ENCODE measurements at regions not wholly inside any gene's neighbourhood (a gene's known extent, or its start where the extent isn't known, plus 50 kb on each side); places are given as distances from the start of the nearest gene placed in this dataset.

GRCh38 chr12:124377981-124378509, 83.2 kb downstream of the RFLNA start:
- TF ChIP-seq CTCF (IDR thresholded peaks at IDR 0.05 in 2 of 3, conservative IDR thresholded peaks at IDR 0.05 in 1 of 3; ENCODE audit: borderline replicate concordance in 1 of 3, insufficient read depth in 1 of 3, low read depth in 2 of 3, low read length in 2 of 3) = no peak
- no peak for TF ChIP-seq POLR2A (IDR thresholded peaks at IDR 0.05; ENCODE audit: borderline replicate concordance, extremely low read depth, insufficient read depth, insufficient read length)
- TF ChIP-seq CEBPB (IDR thresholded peaks at IDR 0.05; ENCODE audit: low read depth) = no peak
- no peak for TF ChIP-seq POLR2AphosphoS5 (IDR thresholded peaks at IDR 0.05; ENCODE audit: low read depth, low read length)
- TF ChIP-seq, protein P1, sequence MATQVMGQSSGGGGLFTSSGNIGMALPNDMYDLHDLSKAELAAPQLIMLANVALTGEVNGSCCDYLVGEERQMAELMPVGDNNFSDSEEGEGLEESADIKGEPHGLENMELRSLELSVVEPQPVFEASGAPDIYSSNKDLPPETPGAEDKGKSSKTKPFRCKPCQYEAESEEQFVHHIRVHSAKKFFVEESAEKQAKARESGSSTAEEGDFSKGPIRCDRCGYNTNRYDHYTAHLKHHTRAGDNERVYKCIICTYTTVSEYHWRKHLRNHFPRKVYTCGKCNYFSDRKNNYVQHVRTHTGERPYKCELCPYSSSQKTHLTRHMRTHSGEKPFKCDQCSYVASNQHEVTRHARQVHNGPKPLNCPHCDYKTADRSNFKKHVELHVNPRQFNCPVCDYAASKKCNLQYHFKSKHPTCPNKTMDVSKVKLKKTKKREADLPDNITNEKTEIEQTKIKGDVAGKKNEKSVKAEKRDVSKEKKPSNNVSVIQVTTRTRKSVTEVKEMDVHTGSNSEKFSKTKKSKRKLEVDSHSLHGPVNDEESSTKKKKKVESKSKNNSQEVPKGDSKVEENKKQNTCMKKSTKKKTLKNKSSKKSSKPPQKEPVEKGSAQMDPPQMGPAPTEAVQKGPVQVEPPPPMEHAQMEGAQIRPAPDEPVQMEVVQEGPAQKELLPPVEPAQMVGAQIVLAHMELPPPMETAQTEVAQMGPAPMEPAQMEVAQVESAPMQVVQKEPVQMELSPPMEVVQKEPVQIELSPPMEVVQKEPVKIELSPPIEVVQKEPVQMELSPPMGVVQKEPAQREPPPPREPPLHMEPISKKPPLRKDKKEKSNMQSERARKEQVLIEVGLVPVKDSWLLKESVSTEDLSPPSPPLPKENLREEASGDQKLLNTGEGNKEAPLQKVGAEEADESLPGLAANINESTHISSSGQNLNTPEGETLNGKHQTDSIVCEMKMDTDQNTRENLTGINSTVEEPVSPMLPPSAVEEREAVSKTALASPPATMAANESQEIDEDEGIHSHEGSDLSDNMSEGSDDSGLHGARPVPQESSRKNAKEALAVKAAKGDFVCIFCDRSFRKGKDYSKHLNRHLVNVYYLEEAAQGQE (IDR thresholded peaks at IDR 0.05; ENCODE audit: low read depth) = no peak
- no peak for TF ChIP-seq JUND (IDR thresholded peaks at IDR 0.05)
- TF ChIP-seq, protein P2, sequence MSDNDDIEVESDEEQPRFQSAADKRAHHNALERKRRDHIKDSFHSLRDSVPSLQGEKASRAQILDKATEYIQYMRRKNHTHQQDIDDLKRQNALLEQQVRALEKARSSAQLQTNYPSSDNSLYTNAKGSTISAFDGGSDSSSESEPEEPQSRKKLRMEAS (IDR thresholded peaks at IDR 0.05) = no peak
